ENCODE measurements at regions not wholly inside any gene's neighbourhood (a gene's known extent, or its start where the extent isn't known, plus 50 kb on each side); places are given as distances from the start of the nearest gene placed in this dataset.

- DNase-seq (ENCODE audit: low read depth): no peak
These were observed 103.5 kb downstream of the EDN3 start for GRCh38 chr20:59403962-59404314.

- DNase-seq (ENCODE audit: low read depth): no peak
These were observed 104.3 kb downstream of the EDN3 start for GRCh38 chr20:59404749-59405148.

- no peak for DNase-seq (ENCODE audit: low read depth)
These were observed 105.1 kb downstream of the EDN3 start for GRCh38 chr20:59405226-59406200.

- DNase-seq (ENCODE audit: low read depth): no peak
These were observed 106.0 kb downstream of the EDN3 start for GRCh38 chr20:59406446-59406845.

GRCh38 chr20:59411170-59411569 lies 110.8 kb downstream of the EDN3 start:
- DNase-seq (ENCODE audit: low read depth): no peak

- DNase-seq (ENCODE audit: low read depth): no peak
These were observed 111.2 kb downstream of the EDN3 start for GRCh38 chr20:59411589-59411988.

GRCh38 chr20:59412181-59412580 lies 111.8 kb downstream of the EDN3 start:
- no peak for DNase-seq (ENCODE audit: low read depth)

- DNase-seq (ENCODE audit: low read depth): no peak
These were observed 112.5 kb downstream of the EDN3 start for GRCh38 chr20:59412875-59413284.

GRCh38 chr20:59413326-59413865 lies 113.0 kb downstream of the EDN3 start:
- DNase-seq (ENCODE audit: low read depth): no peak

GRCh38 chr20:59414936-59415623 lies 114.7 kb downstream of the EDN3 start:
- DNase-seq (ENCODE audit: low read depth): no peak

- DNase-seq (ENCODE audit: low read depth): no peak
These were observed 116.5 kb downstream of the EDN3 start for GRCh38 chr20:59416916-59417315.

- DNase-seq (ENCODE audit: low read depth): no peak
These were observed 120.7 kb downstream of the EDN3 start for GRCh38 chr20:59421089-59421488.

GRCh38 chr20:59421920-59422637 lies 121.7 kb downstream of the EDN3 start:
- no peak for DNase-seq (ENCODE audit: low read depth)

GRCh38 chr20:59422872-59423544 lies 122.6 kb downstream of the EDN3 start:
- DNase-seq (ENCODE audit: low read depth): no peak

- no peak for DNase-seq (ENCODE audit: low read depth)
These were observed 124.6 kb downstream of the EDN3 start for GRCh38 chr20:59424976-59425375.

GRCh38 chr20:59425572-59425971 lies 125.2 kb downstream of the EDN3 start:
- no peak for DNase-seq (ENCODE audit: low read depth)

- no peak for DNase-seq (ENCODE audit: low read depth)
These were observed 127.6 kb downstream of the EDN3 start for GRCh38 chr20:59428006-59428405.

- no peak for DNase-seq (ENCODE audit: low read depth)
These were observed 128.2 kb downstream of the EDN3 start for GRCh38 chr20:59428441-59429205.

GRCh38 chr20:59429396-59429795 lies 129.0 kb downstream of the EDN3 start:
- DNase-seq (ENCODE audit: low read depth): no peak

- no peak for DNase-seq (ENCODE audit: low read depth)
These were observed 130.6 kb downstream of the EDN3 start for GRCh38 chr20:59431014-59431413.

GRCh38 chr20:59434960-59435359 lies 134.5 kb downstream of the EDN3 start:
- DNase-seq (ENCODE audit: low read depth): no peak

Measured in stimulated activated CD8-positive, alpha-beta memory T cell treated with anti-CD3 and anti-CD28 coated beads, Interleukin-15, amount 100 ng/mL, for 24 hours (primary cell).